ENCODE measurements at regions not wholly inside any gene's neighbourhood (a gene's known extent, or its start where the extent isn't known, plus 50 kb on each side); places are given as distances from the start of the nearest gene placed in this dataset.

DNA sequence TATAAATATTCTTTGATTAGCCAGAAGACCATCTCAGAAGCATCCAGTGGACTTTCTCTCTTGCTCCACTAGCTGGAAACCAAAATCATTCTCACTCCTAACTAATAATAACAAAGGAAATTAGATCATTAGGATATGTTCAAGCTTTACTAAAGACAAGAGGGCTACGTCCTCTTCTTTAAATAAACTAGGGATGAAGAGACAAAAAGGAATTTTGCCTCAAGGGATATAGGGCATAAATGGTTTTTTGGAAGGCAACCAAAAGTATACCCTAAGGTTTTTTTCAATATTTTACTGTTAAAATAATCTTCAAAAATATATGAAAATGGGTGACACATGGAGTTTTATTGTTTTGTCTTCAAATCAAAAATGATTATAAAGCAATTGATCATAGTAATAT lies 745.8 kb downstream of the MRPL39 start:
- DNase-seq: no peak

DNA sequence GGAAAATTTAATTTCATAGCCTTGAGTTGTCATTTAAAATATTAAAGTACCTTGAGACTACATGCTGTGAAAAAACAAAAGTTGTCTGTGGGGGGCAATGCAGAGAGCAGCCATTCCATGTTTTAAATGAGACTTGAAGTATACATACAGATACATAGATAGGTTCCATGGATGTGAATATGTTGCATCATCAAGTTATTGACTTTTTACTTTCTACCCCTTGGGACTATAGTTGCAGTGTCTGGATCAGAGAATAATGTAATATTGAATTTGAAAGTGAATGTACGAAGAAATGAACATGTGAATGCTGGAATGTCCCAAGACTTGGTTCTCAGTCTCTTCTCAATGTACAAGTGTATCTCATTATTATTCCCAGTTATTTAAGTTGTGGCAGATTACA lies 751.0 kb downstream of the MRPL39 start:
- DNase-seq: no peak

DNA sequence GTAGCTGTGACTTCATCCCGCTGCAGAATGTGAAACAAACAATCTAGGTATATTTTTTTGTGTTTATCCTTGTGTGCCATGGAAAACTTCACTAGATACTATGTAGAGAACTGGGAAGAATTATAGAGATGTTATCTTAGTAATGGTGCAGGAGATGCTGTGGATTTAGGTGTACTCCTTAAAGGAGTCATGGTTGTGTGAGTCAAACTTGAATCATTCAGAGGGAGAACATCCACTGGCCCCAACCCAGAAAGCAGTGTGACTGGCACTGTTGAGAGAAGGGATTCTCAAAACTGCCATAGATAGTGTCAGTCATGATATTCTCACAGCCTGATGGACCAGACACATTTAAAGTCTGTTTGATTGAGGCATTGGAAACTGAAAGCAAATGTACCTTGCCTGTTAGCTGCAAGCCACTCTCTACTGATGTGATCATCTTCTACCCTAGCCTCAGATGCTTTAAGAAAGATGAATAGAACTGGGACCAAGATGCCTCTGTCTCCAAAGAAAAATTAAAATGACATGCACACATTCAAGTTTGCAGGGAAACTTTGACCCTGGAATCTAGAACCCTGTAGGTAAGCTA lies 754.6 kb downstream of the MRPL39 start:
- peak; percentile 2 for DNase-seq

- no peak for DNase-seq
Measured at GRCh38 chr21:24850121-24850520, 757.2 kb downstream of the MRPL39 start.

- DNase-seq: no peak
Measured at GRCh38 chr21:24844671-24845070, 762.6 kb downstream of the MRPL39 start.

GRCh38 chr21:24840287-24840686 lies 767.0 kb downstream of the MRPL39 start:
- no peak for DNase-seq

DNA sequence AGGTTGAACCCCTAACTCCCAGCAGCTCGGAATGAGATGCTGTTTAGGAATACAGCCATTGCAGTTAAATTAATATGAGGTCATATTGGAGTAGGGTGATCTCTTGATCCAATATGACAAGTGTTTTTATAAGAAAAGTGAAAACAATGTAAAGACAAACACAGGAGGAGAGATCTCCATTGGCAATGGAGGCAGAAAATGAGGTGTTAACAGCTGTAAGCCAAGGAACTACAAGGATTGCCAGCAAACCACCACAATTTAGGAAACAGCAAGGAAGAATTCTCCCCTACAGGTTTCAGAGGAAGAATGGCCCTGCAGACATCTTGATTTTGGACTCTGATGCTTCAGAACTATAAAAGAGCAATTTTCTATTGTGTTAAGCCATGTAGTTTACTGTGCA lies 774.3 kb downstream of the MRPL39 start:
- DNase-seq: no peak

- DNase-seq: no peak
Measured at GRCh38 chr21:24829397-24829796, 777.9 kb downstream of the MRPL39 start.

DNA sequence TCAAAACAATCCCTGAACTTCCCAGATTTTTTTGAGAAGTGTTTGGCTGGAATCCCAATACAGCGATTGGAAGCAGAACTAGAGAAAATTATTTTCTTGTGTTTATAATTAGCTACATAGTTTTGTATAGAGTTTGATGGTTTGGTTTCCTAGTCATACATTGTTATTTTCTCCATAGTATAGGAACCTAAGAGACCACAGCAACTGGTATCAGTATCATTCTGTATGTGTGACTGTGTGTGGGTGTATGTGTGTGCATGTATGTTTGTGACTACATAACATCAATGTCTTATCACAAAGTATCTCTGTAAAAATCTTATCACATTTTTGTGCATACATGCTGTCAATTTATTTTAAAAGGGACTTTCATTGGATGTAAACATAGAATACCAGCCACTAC lies 780.5 kb downstream of the MRPL39 start:
- DNase-seq: no peak

GRCh38 chr21:24825348-24825747 lies 781.9 kb downstream of the MRPL39 start:
- no peak for DNase-seq

GRCh38 chr21:24824209-24824608 lies 783.1 kb downstream of the MRPL39 start:
- no peak for DNase-seq

- DNase-seq: no peak
Measured at GRCh38 chr21:24823247-24823646, 784.0 kb downstream of the MRPL39 start.

DNA sequence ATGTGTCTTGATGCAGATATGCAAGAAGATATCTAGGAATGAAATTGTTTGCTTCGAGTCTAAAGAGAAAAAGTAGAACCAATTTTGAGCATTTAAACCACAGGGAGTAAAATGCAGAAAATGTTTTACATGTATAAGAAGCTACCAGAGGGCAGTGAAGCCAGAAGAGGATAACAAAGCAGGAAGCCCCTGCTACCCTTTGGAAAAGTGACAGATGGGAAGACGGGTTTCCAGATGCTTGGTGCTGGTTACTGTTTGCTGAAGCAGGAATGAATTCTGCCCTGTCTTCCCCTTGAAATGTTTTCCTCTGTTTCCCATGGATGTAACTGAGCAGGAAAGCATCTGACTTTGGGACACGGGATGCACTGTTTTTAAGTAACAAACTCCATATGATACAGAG lies 822.2 kb downstream of the MRPL39 start:
- no peak for DNase-seq

- no peak for DNase-seq
Measured at GRCh38 chr21:24781146-24781545, 826.1 kb downstream of the MRPL39 start.

DNA sequence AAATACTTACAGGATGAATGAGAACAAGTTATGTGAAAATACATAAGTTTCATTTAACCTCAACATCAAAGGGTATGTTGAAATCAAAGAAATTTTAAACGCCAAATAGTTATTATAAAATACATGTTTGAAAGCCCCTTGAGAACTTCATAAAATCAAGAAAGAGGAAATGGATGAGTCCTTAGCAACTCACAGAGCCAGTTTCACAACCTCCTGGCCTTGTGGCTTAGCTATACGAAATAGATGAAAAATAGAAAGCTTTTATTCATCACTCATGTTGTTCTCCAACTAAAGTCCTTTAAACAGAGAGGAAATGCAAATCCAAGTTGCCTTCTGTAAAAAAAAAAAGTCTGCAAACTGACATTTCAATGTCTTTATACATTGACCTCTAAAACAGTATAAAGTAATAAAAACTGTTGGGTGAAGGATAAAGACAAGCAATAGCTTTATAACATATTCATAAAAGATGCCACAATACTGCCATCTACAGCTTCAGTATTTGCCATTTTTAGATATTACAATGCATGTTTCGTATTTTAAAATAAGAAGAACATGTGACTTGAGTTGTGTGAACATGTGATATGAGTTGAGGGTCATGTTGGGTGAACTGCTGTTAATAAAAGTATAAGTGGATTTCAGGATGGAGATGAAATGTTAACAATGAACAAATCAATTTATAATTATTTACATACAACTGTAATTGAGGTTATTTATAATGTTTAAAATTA lies 847.8 kb downstream of the MRPL39 start:
- no peak for DNase-seq

DNA sequence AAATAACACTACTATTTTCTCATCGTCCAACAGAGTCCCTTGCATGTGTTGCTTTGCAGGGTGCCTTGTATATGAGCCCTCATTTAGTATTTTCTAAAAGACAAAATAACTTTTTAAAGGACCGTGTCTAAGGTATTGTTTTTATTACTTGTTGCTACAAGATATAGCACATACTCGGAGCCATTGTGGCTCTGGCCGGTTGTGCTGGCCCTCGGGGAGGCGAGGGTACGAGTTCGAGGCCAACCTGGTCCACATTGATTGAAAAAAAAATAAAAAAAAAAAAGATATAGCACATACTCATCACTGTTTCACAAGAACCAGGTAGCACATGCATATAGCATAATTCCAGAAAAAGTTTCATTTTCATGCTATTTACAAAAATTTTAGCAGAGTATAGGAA lies 869.2 kb downstream of the MRPL39 start:
- DNase-seq: no peak

DNA sequence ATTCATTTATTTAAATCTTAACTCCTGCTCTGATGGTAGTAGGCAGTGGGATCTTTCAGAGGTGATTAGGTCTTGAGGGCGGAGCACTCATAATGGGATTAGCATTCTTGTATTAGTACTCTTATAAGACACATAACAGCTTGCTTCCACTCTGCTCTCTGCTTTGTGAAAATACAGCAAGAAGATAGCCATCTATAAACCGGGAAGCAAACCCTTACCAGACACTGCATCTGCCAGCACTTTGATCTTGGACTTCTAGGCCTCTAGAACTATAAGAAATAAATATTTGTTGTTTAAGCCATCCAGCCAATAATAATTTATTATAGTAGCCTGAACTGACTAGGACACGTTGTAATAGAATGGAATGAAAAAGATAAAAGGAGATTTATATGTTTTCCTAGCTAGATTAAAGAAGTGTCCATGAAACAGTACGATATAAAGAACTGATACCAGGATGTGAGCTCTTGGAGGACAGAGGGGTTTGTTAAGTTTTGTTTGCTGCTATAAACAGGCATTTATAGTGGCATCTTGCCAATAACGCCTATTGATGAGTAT lies 869.9 kb downstream of the MRPL39 start:
- no peak for DNase-seq

DNA sequence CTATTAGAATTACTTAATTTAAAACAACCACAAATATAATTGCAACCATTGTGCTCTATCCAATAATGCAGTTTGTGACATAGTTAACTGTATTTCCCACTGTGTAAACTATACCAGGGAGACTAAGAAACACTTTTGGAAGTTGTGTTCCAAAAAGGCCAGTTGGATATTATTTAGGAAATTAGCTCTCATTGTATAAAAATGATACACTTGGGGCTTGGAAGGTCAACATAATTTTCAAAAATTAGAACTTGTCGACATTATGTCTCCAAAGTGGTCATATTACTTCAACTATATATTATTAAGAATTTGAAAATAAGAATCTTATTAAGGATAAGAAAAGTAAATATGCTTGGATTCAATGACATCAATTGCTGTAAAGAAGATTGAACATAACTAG lies 876.6 kb downstream of the MRPL39 start:
- DNase-seq: no peak

DNA sequence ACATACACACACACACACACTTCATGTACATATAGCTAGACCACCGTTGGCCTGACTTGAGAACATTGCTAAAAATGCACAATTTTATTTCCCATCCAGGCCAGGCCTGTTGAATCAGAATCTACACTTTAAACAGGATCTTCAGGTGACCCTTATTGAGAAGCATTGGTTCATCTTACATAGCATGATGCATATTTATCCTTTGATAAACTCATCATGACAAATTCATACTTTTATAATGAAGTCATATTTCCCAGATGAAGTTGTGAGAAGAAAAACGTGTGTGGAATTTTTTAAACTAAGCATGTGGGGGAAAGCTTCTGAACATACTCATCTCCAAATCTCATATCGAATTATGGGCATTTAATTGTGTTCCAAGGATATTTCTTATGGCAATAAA lies 877.7 kb downstream of the MRPL39 start:
- DNase-seq: peak; percentile 64

DNA sequence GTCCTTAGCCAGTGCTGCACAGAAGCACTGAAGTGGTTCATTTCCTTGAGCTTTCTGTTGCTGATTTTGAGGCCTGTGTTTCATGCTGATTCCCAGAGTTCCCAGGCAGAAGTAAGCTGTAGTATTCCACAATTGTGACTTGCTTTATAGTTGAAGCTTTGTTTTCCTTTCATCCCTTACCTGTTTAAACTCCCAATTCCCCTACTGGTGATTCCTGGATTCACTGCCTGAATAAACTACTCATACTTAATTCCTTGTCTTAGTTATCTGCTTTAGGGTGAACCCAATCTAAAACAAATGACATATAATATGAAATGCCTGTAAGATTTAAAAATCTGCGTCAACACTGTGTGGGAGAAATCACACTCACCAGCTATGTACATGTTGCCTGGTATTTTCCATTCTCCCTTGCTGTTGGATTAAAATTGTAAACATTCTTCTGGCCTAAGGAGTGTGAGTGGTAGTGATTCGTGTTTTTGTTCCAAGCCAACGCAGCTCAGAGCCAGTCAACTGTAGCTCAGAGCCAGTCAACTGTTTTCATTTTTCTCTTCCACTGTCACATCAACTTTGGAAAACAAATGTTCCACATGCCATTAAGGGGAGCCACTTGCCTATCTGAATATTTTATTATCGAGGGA lies 879.4 kb downstream of the MRPL39 start:
- peak; percentile 33 for DNase-seq

DNA sequence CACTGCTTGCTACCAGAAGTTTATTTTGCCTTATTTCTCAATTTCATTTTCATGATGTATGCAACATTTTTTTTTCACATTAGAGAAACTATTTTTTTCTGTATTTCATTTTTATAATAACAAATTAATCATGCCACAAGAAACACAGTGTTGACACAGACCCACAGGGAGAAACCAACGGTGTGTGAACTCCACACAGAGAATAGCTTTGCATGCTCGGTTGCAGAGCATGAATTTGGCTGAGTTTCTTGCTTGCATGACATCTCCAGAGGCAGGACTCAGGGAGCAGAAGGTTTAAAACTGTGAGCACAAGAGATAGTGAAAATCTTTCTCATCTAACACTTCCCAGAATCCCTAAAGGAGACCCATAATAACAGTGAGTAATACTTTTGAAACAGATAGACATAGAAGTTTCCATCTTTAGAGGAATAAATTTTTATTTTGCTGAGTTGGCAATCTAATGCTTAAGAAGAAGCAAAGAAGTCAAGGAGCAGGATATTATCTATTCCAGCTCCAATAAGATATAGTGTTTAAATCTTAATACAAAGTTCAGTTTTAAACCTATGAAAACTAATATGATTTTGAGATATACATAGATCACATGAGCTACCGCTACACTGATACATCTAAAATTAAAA lies 890.9 kb downstream of the MRPL39 start:
- DNase-seq: peak; percentile 50

GRCh38 chr21:24714646-24715200 lies 892.6 kb downstream of the MRPL39 start:
- no peak for DNase-seq

GRCh38 chr21:24705201-24705600 lies 902.1 kb downstream of the MRPL39 start:
- DNase-seq: no peak

Measured in fibroblast of skin of right biceps (primary cell).